ENCODE measurements at regions not wholly inside any gene's neighbourhood (a gene's known extent, or its start where the extent isn't known, plus 50 kb on each side); places are given as distances from the start of the nearest gene placed in this dataset.
"Not testable (repeated sequence)": the region's sequence is repeated elsewhere in the genome, so short reads cannot be mapped to it uniquely, and the experiment has no call there.

- Histone ChIP-seq H3K9me3 (peaks cover 0 to 27% (median 16%) of the 10 kb centered on the region in 4 donors), H3K36me3 (no peaks in the 10 kb centered on the region), H3K27me3 (no peaks in the 10 kb centered on the region), H3K4me3 (no peak overlapping the region), H3K4me1 (no peaks in the 10 kb centered on the region), H3K27ac (no peak overlapping the region)
- intact Hi-C loops (cut with DNase I; ENCODE audit: low total_unique reads): no loop called here
- TF ChIP-seq CTCF (IDR thresholded peaks at IDR 0.05) (no peak), POLR2AphosphoS5 (IDR thresholded peaks at IDR 0.05) (no peak), POLR2A (IDR thresholded peaks at IDR 0.05) (no peak), EP300 (IDR thresholded peaks at IDR 0.05) (no peak)
- DNase-seq: no peak
- WGBS, 5 donors: 42 to 80% (median 74%) methylated on average over 1 of the region's 1 CpG
These were observed 1294.5 kb downstream of the KHDRBS2 start for GRCh38 chr6:60991427-60992028.

DNA sequence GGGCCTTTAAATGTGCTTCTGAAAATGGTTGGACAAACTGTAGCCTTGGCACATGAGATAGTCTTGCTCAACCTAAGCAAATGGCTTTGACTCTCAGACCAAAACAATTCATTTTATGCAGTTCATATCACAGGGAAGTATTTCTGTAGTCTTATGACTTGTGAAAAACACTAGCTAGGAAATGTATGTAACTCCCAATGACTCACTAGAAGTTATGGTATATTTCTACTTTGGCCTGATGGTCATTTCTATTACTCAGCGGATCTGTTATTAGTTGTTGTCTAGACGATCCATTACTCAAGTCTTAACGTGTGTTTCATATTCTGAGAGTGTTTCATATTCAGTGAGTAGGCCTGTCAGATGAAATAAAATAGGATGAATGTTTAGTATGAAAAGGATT lies 1333.5 kb downstream of the KHDRBS2 start:
- H3K9me3 ChIP-seq: no peaks in the 10 kb centered on the region
- H3K27ac ChIP-seq: no peak overlapping the region
- H3K36me3 ChIP-seq: no peaks in the 10 kb centered on the region
- intact Hi-C loops (cut with DNase I; ENCODE audit: low total_unique reads): no loop called here
- no peaks in the 10 kb centered on the region for H3K4me1 ChIP-seq
- H3K4me3 ChIP-seq: no peak overlapping the region
- H3K27me3 ChIP-seq: no peaks in the 10 kb centered on the region
- 77 to 94% (median 88%) methylated on average over 3 of the region's 3 CpGs for WGBS, 5 donors
- TF ChIP-seq POLR2AphosphoS5 (IDR thresholded peaks at IDR 0.05) (no peak), CTCF (IDR thresholded peaks at IDR 0.05) (no peak), POLR2A (IDR thresholded peaks at IDR 0.05) (no peak), EP300 (IDR thresholded peaks at IDR 0.05) (no peak)
- DNase-seq: no peak

GRCh38 chr6:60950221-60950923 lies 1335.7 kb downstream of the KHDRBS2 start:
- H3K4me1 ChIP-seq; H3K9me3 ChIP-seq; H3K4me3 ChIP-seq; H3K27ac ChIP-seq; DNase-seq; intact Hi-C loops (cut with DNase I; ENCODE audit: low total_unique reads); H3K27me3 ChIP-seq; H3K36me3 ChIP-seq: not testable (repeated sequence)
- 39 to 48% (median 44%) methylated on average over 5 of the region's 5 CpGs for WGBS, 5 donors

DNA sequence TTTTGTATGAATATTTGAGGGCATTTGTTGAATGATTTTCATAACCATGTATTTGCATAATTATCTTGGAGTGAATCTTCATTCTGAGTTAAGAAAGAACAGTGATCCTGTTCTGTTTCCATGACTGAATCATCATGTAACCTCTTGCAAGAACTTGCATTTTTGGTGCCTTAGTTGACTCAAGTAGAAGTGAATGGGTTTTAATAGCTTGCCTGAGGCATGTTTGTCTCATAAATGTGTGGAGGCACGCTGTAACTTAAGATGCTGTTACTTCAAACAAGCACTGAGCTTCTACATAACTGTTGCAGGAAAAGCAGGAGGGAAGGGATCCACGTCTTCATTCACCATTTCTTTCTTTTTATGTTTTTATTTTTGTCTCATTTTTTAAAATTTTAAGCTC lies 1338.6 kb downstream of the KHDRBS2 start:
- H3K4me1 ChIP-seq; H3K36me3 ChIP-seq; H3K27me3 ChIP-seq; DNase-seq; intact Hi-C loops (cut with DNase I; ENCODE audit: low total_unique reads); H3K27ac ChIP-seq; H3K4me3 ChIP-seq: not testable (repeated sequence)
- 54 to 62% (median 59%) methylated on average over 2 of the region's 2 CpGs for WGBS, 5 donors
- peaks cover 0 to 13% (median 2%) of the 10 kb centered on the region in 4 donors for H3K9me3 ChIP-seq

- DNase-seq; H3K27ac ChIP-seq; H3K4me1 ChIP-seq; H3K36me3 ChIP-seq; intact Hi-C loops (cut with DNase I; ENCODE audit: low total_unique reads); H3K4me3 ChIP-seq; H3K27me3 ChIP-seq: not testable (repeated sequence)
- WGBS, 5 donors: 94 to 100% (median 95%) methylated on average over 5 to 26 of the region's 26 CpGs
- H3K9me3 ChIP-seq: peaks cover 0 to 13% (median 2%) of the 10 kb centered on the region in 4 donors
These were observed 1341.2 kb downstream of the KHDRBS2 start for GRCh38 chr6:60944803-60945202.

DNA sequence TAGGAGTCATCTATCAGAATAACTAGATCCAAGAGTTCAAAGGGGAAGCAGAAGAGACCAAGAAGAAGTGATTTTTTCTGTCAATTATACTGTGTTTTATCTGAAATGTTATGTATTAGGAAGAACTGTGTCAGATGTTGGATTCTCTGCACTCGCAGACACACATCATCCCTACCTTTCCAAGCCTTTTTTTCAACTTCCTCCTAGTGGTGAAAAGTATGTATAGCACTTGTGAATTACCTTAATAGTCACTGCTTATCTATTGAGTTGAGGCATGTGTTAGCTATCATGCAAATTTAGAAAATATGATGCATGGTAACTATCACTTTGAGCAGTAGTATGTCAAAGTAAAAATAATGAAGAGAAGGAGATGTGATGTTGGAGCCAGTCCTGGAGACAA lies 1350.1 kb downstream of the KHDRBS2 start:
- DNase-seq; intact Hi-C loops (cut with DNase I; ENCODE audit: low total_unique reads); H3K27ac ChIP-seq; H3K9me3 ChIP-seq; H3K27me3 ChIP-seq; H3K36me3 ChIP-seq; H3K4me3 ChIP-seq; H3K4me1 ChIP-seq: not testable (repeated sequence)
- WGBS, 5 donors: 28 to 45% (median 33%) methylated on average over 1 of the region's 1 CpG

DNA sequence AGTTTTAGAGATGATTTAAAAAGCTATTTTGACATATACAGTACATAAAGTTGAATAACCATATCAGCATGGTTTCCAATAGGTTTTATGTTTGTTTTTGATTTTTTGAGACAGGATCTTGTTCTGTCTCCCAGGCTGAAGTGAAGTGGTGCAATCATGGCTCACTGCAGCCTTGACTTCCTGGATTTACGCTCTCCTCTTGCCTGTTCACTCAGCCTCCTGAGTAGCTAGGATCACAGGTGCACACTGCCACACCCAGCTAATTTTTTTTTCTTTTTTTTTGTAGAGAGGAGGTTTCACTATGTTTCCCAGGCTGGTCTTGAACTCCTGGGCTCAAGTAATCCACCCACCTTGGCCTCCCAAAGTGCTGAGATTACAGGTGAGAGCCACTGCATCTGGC lies 1366.4 kb downstream of the KHDRBS2 start:
- intact Hi-C loops (cut with DNase I; ENCODE audit: low total_unique reads); H3K4me1 ChIP-seq; H3K27me3 ChIP-seq; H3K36me3 ChIP-seq; DNase-seq; H3K9me3 ChIP-seq; H3K27ac ChIP-seq; H3K4me3 ChIP-seq: not testable (repeated sequence)
- 44 to 78% (median 68%) methylated on average over 1 of the region's 1 CpG for WGBS, 5 donors

DNA sequence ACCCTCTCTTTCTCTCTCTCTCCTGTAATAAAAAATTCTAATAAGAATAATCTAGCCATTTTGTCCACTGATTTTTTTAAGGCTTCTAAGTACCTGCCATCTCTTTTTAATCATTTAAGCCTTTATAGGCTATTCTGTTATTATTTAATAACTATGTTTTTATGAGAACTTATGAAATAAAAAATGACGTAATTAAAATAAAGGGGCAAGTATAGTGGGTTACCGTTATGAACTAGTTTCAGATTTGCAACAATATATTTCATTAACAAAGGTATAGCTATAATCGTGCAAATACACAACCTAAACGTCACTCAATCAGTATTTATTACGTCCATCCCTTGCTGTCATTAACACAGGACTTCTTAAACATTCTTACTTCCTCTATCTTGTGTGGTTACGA lies 1382.2 kb downstream of the KHDRBS2 start:
- H3K36me3 ChIP-seq; H3K27ac ChIP-seq; DNase-seq; H3K27me3 ChIP-seq; H3K4me3 ChIP-seq; H3K4me1 ChIP-seq; intact Hi-C loops (cut with DNase I; ENCODE audit: low total_unique reads): not testable (repeated sequence)
- 79 to 84% (median 83%) methylated on average over 6 of the region's 6 CpGs for WGBS, 5 donors
- H3K9me3 ChIP-seq: peaks cover 0 to 14% (median 4%) of the 10 kb centered on the region in 4 donors

DNA sequence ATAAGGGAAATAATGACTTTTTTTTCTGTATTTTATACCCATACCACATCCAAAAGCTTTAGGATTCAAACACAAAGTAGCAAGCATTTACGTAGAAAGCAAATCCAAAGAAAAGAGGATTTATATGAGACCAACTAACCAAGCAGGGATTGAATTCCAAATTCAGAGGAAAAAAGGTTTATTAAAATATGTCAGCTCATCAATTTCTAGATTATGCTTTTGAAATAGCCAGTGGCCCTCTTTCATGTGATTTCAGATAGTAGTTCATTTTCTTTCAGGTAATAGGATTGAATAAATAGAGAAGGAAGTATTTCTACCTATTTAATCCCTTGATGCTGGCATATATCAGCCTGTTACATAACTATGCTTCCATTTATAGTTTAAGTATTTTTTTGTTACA lies 1392.7 kb downstream of the KHDRBS2 start:
- H3K9me3 ChIP-seq; H3K4me3 ChIP-seq; intact Hi-C loops (cut with DNase I; ENCODE audit: low total_unique reads); H3K36me3 ChIP-seq; H3K27ac ChIP-seq; H3K27me3 ChIP-seq; DNase-seq; H3K4me1 ChIP-seq: not testable (repeated sequence)
- WGBS, 5 donors: 92 to 100% (median 97%) methylated on average over 1 of the region's 1 CpG
